COR-L47 (cell line): ENCODE measurements at regions not wholly inside any gene's neighbourhood (a gene's known extent, or its start where the extent isn't known, plus 50 kb on each side); places are given as distances from the start of the nearest gene placed in this dataset.

Experiments used
- DNase-seq: peaks from one replicate; lab custom pipeline; 2025; lab: John Stamatoyannopoulos, UW

DNA sequence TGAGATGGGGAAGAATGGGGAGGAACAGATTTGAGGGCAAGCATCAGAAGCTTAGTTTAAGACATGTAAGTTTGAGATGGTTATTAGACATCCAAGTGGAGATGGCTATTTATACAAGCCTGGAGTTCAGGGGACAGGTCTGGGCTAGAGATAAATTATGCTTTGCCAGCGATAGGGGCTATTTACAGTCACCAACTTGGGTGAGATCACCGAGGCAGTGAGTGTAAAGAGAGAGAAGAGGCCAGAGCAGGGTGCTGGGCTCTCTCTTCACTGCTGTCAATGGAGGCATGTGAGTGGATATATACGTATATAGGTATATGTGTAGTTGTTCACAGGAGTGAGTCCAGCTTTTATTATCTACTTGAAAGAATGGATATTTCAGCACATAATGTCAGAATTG lies 81.0 kb downstream of the QPCT start:
- no peak for DNase-seq

GRCh38 chr2:37427241-37427640 lies 82.8 kb downstream of the QPCT start:
- DNase-seq, result no peak

- no peak for DNase-seq
Observed at GRCh38 chr2:37436323-37436722, 91.9 kb downstream of the QPCT start.

- DNase-seq, result no peak
Observed at GRCh38 chr2:37439131-37439642, 94.8 kb downstream of the QPCT start.

DNA sequence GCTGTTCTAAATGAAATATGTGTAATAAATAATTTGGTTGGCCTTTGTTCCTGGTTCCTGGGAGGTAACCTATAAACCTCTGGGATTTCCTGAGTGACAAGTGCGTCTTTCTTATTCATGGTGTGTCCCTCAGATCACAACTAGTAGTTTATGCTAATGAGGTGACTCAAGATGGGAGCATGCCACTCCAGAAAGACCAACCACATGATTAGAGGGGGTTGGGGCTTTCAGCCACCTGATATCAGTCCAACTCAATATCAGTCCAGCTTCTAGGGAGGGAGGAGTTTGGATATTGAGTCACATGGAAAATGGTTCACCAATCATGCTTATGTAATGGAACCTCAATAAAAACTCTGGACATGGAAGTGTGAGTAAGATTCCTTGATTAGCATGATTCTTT lies 96.6 kb downstream of the QPCT start:
- no peak for DNase-seq

DNA sequence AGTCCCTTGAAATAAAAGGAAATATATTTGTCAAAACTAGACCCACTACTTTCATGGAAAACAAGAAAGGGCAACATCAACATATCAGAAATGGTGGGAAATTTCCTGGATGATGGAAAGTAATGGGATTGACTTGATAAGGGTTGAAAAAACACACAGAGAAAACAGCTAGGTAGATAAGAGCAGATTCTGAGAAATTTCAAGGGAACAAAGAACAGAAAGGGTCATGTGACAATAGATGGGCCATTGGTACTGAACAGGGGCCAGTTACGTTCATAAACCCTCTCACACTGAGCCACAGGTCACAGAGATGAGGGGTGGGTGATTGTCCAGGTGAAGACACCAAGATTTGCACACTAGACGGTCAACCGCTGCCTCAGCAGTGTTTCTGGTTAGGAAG lies 98.7 kb downstream of the QPCT start:
- DNase-seq, result no peak

- no peak for DNase-seq
Observed at GRCh38 chr2:37447446-37447845, 103.0 kb downstream of the QPCT start.

GRCh38 chr2:37448342-37449120 lies 104.1 kb downstream of the QPCT start:
- no peak for DNase-seq

DNA sequence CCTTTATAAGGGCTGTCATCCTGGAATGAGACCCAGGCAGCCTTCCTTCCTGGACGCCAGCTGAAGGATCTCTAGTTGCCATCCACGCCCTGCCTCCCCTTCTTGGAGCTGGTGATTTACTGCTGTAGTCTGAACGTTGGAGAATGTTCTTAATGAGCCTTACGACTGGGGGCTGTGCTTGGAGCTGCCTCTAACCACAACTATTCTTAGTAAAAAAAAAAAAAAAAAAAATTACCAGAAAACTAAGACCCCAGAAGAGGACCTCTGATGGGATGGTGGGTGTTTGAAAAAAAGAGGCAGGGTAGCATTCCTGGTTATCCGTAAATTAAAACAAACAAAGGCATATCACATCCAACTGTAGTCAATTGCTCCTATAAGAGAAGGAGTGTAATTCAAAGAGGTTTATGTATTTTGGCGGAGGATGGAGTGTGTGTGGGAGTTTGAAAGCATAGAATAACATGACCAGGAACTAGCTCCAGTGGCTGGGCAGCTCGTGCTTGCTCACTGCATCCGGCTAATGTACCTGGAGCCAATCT lies 105.4 kb downstream of the QPCT start:
- no peak for DNase-seq

GRCh38 chr2:37453027-37453426 lies 108.6 kb downstream of the QPCT start:
- no peak for DNase-seq

GRCh38 chr2:37454851-37455762 lies 110.7 kb downstream of the QPCT start:
- peak; percentile 8 for DNase-seq

GRCh38 chr2:37456479-37456878 lies 112.0 kb downstream of the QPCT start:
- no peak for DNase-seq

DNA sequence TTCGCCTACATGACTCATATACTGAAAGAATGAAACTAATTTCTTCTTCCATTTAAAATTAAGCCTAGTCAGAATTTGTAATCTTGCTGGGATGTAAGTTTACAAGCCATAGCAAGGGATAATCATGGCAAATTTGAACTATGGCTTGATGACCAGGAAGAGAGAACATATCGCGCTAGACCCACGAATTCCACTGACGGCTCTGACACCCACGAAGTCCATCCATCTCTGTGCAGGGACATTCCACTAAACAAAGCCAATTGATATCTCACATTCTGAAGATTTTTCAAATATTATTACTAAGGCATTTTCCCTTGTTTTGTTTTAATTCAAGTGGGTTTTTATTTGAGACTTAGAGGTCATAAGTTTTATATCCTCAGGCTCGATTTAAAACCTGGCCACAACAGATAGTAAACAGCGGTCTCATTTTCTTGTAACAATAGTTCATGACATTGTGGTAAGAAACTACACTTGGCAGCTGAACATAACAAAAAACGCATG lies 113.0 kb downstream of the QPCT start:
- DNase-seq, result no peak

- no peak for DNase-seq
Observed at GRCh38 chr2:37458133-37458532, 113.7 kb downstream of the QPCT start.

DNA sequence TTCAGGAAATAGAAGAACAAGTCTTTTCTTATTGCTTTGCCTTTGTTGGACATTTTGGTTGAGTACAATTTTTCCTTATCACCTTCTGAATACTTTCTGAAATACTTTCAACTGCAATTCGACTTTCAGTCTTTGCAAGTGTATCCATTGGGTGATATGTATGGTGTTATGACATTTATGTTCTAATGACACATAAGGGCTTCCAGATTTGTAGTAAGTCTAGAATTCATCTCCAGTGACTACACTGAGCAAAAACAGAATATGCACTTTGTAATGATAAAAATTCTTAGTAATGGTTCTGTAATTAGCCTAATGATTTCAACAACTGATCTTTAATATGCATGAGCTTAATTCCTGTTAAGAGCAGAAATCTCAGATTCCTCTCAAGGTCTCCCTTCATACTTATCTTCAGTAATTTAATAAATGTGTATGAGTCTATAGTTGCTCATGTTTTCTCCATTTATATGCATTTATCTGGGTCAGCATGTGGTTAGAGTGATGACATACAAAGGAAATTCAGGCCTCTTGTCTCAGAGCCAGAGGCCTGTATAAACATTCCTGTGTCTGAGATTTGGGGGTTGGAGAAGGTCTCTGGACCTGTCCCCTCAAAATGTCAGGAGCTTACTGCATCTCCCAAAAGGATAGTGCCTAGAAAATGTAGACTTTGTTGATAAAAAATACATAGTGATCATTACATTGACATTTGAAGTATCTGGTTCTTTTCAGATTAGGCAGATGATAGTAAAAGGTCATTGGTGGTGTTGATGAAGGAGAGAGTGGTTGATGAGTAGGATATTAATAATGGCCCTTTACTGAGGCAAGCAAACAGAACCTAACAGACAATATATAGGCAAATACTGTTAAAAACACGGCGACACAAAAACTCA lies 114.9 kb downstream of the QPCT start:
- DNase-seq, result no peak

GRCh38 chr2:37460896-37461229 lies 116.4 kb downstream of the QPCT start:
- no peak for DNase-seq

GRCh38 chr2:37464067-37464466 lies 119.6 kb downstream of the QPCT start:
- DNase-seq, result no peak

GRCh38 chr2:37466533-37467222 lies 122.2 kb downstream of the QPCT start:
- no peak for DNase-seq

DNA sequence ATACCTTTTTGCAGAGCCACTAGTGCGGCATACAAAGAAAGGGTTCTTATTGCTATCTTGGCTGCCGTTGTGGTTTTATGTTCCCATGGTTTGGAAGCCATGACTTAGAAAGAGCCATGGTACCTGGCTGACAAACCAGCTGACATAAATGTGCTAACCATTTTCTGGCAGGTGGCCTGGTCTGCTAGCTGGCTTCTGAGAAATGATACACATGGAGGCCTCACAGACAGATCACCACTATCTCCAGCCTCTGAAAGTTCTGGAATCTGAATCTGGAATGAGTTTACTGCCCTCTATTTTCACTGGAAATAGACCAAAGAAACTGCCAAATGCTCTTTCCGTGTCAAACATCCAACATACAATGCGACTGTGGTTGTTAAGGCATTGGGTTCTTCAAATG lies 123.7 kb downstream of the QPCT start:
- DNase-seq, result no peak

- no peak for DNase-seq
Observed at GRCh38 chr2:37469126-37469525, 124.7 kb downstream of the QPCT start.

DNA sequence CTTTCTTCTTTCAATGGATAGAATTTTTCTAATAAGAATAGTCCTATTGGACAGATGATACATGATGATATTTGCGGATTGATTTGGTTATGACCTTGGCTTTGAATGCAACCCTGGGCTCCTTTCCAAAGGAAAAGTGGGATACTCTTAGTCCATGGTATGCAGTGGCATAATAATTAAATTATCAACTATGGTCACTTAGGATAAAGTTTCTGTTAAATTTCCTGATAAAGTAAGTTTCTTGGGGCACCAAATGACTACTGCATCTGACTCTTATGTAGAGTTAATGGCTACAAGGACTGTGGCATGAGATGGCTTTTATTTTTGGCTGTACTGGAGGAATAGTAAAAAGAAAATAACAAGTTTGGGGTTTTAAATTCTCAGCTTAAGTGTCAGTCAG lies 126.7 kb downstream of the QPCT start:
- DNase-seq, result no peak
